Erythroblast (primary cell): ENCODE measurements at regions not wholly inside any gene's neighbourhood (a gene's known extent, or its start where the extent isn't known, plus 50 kb on each side); places are given as distances from the start of the nearest gene placed in this dataset.

ENCODE experiments used
- GATA1 ChIP-seq: IDR thresholded peaks from 2 replicates; pipeline ENCODE4 v1.6.1; 2011; ENCODE audit warnings: low read depth, mild to moderate bottlenecking, control low read depth, low read length, moderate library complexity
- POLR2A ChIP-seq: IDR thresholded peaks from 2 replicates; pipeline ENCODE4 v1.6.1; 2011; ENCODE audit warnings: mild to moderate bottlenecking, low read length

DNA sequence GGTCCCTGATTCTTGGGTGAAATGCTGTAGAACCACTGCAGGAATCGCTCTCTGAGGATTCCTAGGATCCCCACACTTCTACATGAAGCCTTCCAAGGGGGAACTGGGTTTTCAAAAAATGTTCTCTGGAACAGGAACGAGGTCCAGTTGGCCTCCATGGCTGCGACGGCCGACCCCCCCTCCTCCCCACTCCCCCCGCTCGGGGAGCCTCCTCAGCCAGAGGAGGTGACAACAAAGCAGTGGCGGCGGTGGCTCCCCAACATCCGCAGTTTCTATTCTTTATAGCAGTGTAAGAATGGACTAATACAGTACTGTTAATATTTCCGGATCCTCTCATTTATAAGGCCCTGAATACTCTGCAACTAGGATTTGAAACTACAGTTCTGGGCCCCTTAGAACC is 84.0 kb upstream of the PLAAT1 start:
- TF ChIP-seq POLR2A (no peak), GATA1 (no peak)
